ENCODE measurements at regions not wholly inside any gene's neighbourhood (a gene's known extent, or its start where the extent isn't known, plus 50 kb on each side); places are given as distances from the start of the nearest gene placed in this dataset.
"Not testable (repeated sequence)": the region's sequence is repeated elsewhere in the genome, so short reads cannot be mapped to it uniquely, and the experiment has no call there.

GRCh38 chr5:116876240-116876840 lies 301.7 kb upstream of the SEMA6A start:
- no peak overlapping the region for H3K4me3 ChIP-seq (ENCODE audit: low read depth in 1 of 3, low read length in 3 of 3)
- no peak for FAIRE-seq
- peaks cover 0 to 2% (median 0%) of the 10 kb centered on the region in 3 donors for H3K27me3 ChIP-seq (ENCODE audit: control insufficient read depth in 3 of 3, insufficient read depth in 3 of 3, low read length in 3 of 3)
- H3K36me3 ChIP-seq (ENCODE audit: control insufficient read depth in 3 of 3, insufficient read depth in 2 of 3, low read depth in 1 of 3, low read length in 3 of 3): no peaks in the 10 kb centered on the region
- no peaks in the 10 kb centered on the region for H3K4me1 ChIP-seq (ENCODE audit: control insufficient read depth in 3 of 3, insufficient read depth in 2 of 3, low read depth in 1 of 3, low read length in 2 of 3)
- peaks cover 1 to 3% of the 10 kb centered on the region in 2 donors for H3K9me3 ChIP-seq (ENCODE audit: control insufficient read depth in 2 of 2, insufficient read depth in 1 of 2, low read depth in 1 of 2, low read length in 1 of 2)
- 71 to 86% (median 81%) methylated on average over 3 of the region's 3 CpGs for WGBS, 3 donors
- no peak for DNase-seq
- no peak overlapping the region for H3K27ac ChIP-seq (ENCODE audit: low read depth in 1 of 3, low read length in 2 of 3)

DNA sequence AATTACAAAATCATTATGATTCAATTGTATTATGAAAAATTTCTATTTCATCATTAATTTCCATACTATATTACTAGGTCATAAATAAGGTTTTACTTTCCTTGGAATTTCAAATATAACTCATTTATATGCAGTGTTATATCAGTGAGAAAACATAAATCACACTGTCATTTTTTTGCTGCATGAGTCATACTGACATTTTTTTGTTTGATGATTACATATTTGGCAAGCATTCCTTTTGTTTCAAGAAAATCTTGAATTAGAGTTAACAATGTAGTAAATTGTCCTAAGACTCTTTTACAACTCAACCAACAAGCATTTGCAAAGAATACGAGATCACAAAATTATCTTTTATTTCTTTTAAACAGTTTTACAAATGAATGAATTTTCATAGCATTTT lies 298.4 kb upstream of the SEMA6A start:
- FAIRE-seq: no peak
- DNase-seq: no peak
- 40 to 69% (median 52%) methylated on average over 1 of the region's 1 CpG for WGBS, 3 donors
- Histone ChIP-seq H3K4me3 (ENCODE audit: low read depth in 1 of 3, low read length in 3 of 3) (no peak overlapping the region), H3K27me3 (ENCODE audit: control insufficient read depth in 3 of 3, insufficient read depth in 3 of 3, low read length in 3 of 3) (peaks cover 0 to 4% (median 0%) of the 10 kb centered on the region in 3 donors), H3K36me3 (ENCODE audit: control insufficient read depth in 3 of 3, insufficient read depth in 2 of 3, low read depth in 1 of 3, low read length in 3 of 3) (no peaks in the 10 kb centered on the region), H3K27ac (ENCODE audit: low read depth in 1 of 3, low read length in 2 of 3) (no peak overlapping the region), H3K4me1 (ENCODE audit: control insufficient read depth in 3 of 3, insufficient read depth in 2 of 3, low read depth in 1 of 3, low read length in 2 of 3) (no peaks in the 10 kb centered on the region), H3K9me3 (ENCODE audit: control insufficient read depth in 2 of 2, insufficient read depth in 1 of 2, low read depth in 1 of 2, low read length in 1 of 2) (peaks cover 0 to 9% of the 10 kb centered on the region in 2 donors)

DNA sequence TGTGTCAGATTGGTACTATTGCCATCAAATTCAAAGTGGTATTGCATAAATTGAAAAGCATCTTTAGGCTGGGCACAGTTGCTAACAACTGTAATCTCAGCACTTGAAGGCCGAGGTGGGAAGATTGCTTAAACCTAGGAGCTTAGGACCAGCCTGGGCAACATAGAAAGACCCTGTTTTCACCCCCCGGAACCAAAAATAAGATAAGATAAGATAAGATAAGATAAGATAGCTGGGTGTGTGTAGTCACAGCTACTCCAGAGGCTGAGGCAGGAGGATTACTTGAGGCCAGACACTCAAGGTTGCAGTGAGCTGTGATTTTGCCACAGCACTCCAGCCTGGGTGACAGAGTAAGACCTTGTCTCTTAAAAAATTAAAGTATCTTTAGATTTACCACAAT lies 297.9 kb upstream of the SEMA6A start:
- no peak overlapping the region for H3K27ac ChIP-seq (ENCODE audit: low read depth in 1 of 3, low read length in 2 of 3)
- DNase-seq (no peak), FAIRE-seq (no peak)
- peaks cover 0 to 9% of the 10 kb centered on the region in 2 donors for H3K9me3 ChIP-seq (ENCODE audit: control insufficient read depth in 2 of 2, insufficient read depth in 1 of 2, low read depth in 1 of 2, low read length in 1 of 2)
- no peaks in the 10 kb centered on the region for H3K36me3 ChIP-seq (ENCODE audit: control insufficient read depth in 3 of 3, insufficient read depth in 2 of 3, low read depth in 1 of 3, low read length in 3 of 3)
- H3K4me1 ChIP-seq (ENCODE audit: control insufficient read depth in 3 of 3, insufficient read depth in 2 of 3, low read depth in 1 of 3, low read length in 2 of 3): no peaks in the 10 kb centered on the region
- H3K27me3 ChIP-seq (ENCODE audit: control insufficient read depth in 3 of 3, insufficient read depth in 3 of 3, low read length in 3 of 3): peaks cover 0 to 4% (median 0%) of the 10 kb centered on the region in 3 donors
- no peak overlapping the region for H3K4me3 ChIP-seq (ENCODE audit: low read depth in 1 of 3, low read length in 3 of 3)
- 62 to 75% (median 75%) methylated on average over 2 of the region's 2 CpGs for WGBS, 3 donors

GRCh38 chr5:116867825-116868224 lies 293.2 kb upstream of the SEMA6A start:
- not testable (repeated sequence) for H3K9me3 ChIP-seq (ENCODE audit: control insufficient read depth in 2 of 2, insufficient read depth in 1 of 2, low read depth in 1 of 2, low read length in 1 of 2); FAIRE-seq; H3K27ac ChIP-seq (ENCODE audit: low read depth in 1 of 3, low read length in 2 of 3); DNase-seq; H3K36me3 ChIP-seq (ENCODE audit: control insufficient read depth in 3 of 3, insufficient read depth in 2 of 3, low read depth in 1 of 3, low read length in 3 of 3); H3K4me1 ChIP-seq (ENCODE audit: control insufficient read depth in 3 of 3, insufficient read depth in 2 of 3, low read depth in 1 of 3, low read length in 2 of 3); H3K4me3 ChIP-seq (ENCODE audit: low read depth in 1 of 3, low read length in 3 of 3)
- H3K27me3 ChIP-seq (ENCODE audit: control insufficient read depth in 3 of 3, insufficient read depth in 3 of 3, low read length in 3 of 3): peaks cover 0 to 13% (median 0%) of the 10 kb centered on the region in 3 donors
- WGBS, 3 donors: 84 to 93% (median 90%) methylated on average over 6 of the region's 6 CpGs

- H3K9me3 ChIP-seq (ENCODE audit: control insufficient read depth in 2 of 2, insufficient read depth in 1 of 2, low read depth in 1 of 2, low read length in 1 of 2): peaks cover 0 to 6% of the 10 kb centered on the region in 2 donors
- no peak for DNase-seq
- H3K36me3 ChIP-seq (ENCODE audit: control insufficient read depth in 3 of 3, insufficient read depth in 2 of 3, low read depth in 1 of 3, low read length in 3 of 3): no peaks in the 10 kb centered on the region
- H3K27me3 ChIP-seq (ENCODE audit: control insufficient read depth in 3 of 3, insufficient read depth in 3 of 3, low read length in 3 of 3): peaks cover 0 to 11% (median 0%) of the 10 kb centered on the region in 3 donors
- no peak overlapping the region for H3K4me3 ChIP-seq (ENCODE audit: low read depth in 1 of 3, low read length in 3 of 3)
- no peaks in the 10 kb centered on the region for H3K4me1 ChIP-seq (ENCODE audit: control insufficient read depth in 3 of 3, insufficient read depth in 2 of 3, low read depth in 1 of 3, low read length in 2 of 3)
- WGBS, 3 donors: 69 to 75% (median 71%) methylated on average over 2 of the region's 2 CpGs
- no peak overlapping the region for H3K27ac ChIP-seq (ENCODE audit: low read depth in 1 of 3, low read length in 2 of 3)
- FAIRE-seq: no peak
Observed at GRCh38 chr5:116865651-116866050, 291.0 kb upstream of the SEMA6A start.

- no peak overlapping the region for H3K4me3 ChIP-seq (ENCODE audit: low read depth in 1 of 3, low read length in 3 of 3)
- no peak for FAIRE-seq
Observed at GRCh38 chr5:116864838-116865190, 290.2 kb upstream of the SEMA6A start.

DNA sequence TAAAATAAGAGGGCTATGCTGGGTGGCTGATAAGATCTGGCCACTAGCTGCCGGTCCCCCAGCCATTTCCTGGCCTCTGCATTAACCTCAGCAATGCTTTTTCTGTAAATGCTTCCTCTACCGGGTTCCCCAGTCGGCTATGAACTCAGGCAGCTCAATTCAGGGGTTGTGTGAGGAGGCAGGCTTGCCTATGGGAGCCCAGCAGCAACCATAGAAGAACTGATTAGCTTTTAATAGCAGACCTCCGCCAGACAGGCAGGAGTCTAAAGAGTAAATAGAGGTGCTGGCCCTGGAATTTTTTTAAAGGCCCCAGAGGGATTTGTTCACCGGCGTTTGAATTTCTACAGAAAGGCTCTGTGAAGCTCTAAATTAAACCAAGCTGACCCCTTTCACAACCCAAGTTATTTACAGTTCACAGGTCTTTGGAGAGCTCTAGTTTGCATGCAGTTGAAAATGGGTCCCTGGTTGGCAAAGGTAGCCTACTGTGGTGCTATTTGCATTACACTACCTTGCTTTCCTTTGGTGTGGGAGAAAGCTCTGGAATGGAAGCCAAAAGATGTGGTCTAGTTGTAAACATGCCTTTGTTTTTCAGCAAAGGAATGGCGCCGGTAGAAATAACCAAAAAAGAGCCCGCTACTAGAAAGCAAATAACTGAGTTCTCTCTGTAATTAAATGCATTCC lies 289.7 kb upstream of the SEMA6A start:
- no peaks in the 10 kb centered on the region for H3K36me3 ChIP-seq (ENCODE audit: control insufficient read depth in 3 of 3, insufficient read depth in 2 of 3, low read depth in 1 of 3, low read length in 3 of 3)
- H3K27me3 ChIP-seq (ENCODE audit: control insufficient read depth in 3 of 3, insufficient read depth in 3 of 3, low read length in 3 of 3): peaks cover 0 to 11% (median 0%) of the 10 kb centered on the region in 3 donors
- no peak overlapping the region for H3K27ac ChIP-seq (ENCODE audit: low read depth in 1 of 3, low read length in 2 of 3)
- peaks cover 0 to 3% of the 10 kb centered on the region in 2 donors for H3K9me3 ChIP-seq (ENCODE audit: control insufficient read depth in 2 of 2, insufficient read depth in 1 of 2, low read depth in 1 of 2, low read length in 1 of 2)
- H3K4me1 ChIP-seq (ENCODE audit: control insufficient read depth in 3 of 3, insufficient read depth in 2 of 3, low read depth in 1 of 3, low read length in 2 of 3): no peaks in the 10 kb centered on the region
- H3K4me3 ChIP-seq (ENCODE audit: low read depth in 1 of 3, low read length in 3 of 3): no peak overlapping the region
- DNase-seq (no peak), FAIRE-seq (no peak)
- 58 to 72% (median 60%) methylated on average over 9 of the region's 9 CpGs for WGBS, 3 donors

More at GRCh38 chr5:116864838-116865190, 290.2 kb upstream of the SEMA6A start:
- Histone ChIP-seq H3K27me3 (ENCODE audit: control insufficient read depth in 3 of 3, insufficient read depth in 3 of 3, low read length in 3 of 3) (peaks cover 0 to 11% (median 0%) of the 10 kb centered on the region in 3 donors), H3K9me3 (ENCODE audit: control insufficient read depth in 2 of 2, insufficient read depth in 1 of 2, low read depth in 1 of 2, low read length in 1 of 2) (peaks cover 0 to 6% of the 10 kb centered on the region in 2 donors), H3K36me3 (ENCODE audit: control insufficient read depth in 3 of 3, insufficient read depth in 2 of 3, low read depth in 1 of 3, low read length in 3 of 3) (no peaks in the 10 kb centered on the region), H3K4me1 (ENCODE audit: control insufficient read depth in 3 of 3, insufficient read depth in 2 of 3, low read depth in 1 of 3, low read length in 2 of 3) (no peaks in the 10 kb centered on the region), H3K27ac (ENCODE audit: low read depth in 1 of 3, low read length in 2 of 3) (no peak overlapping the region)
- DNase-seq: no peak

GRCh38 chr5:116862632-116863455 lies 288.2 kb upstream of the SEMA6A start:
- no peaks in the 10 kb centered on the region for H3K9me3 ChIP-seq (ENCODE audit: control insufficient read depth in 2 of 2, insufficient read depth in 1 of 2, low read depth in 1 of 2, low read length in 1 of 2)
- no peak for FAIRE-seq
- H3K36me3 ChIP-seq (ENCODE audit: control insufficient read depth in 3 of 3, insufficient read depth in 2 of 3, low read depth in 1 of 3, low read length in 3 of 3): no peaks in the 10 kb centered on the region
- no peak overlapping the region for H3K27ac ChIP-seq (ENCODE audit: low read depth in 1 of 3, low read length in 2 of 3)
- 64 to 69% (median 66%) methylated on average over 10 of the region's 10 CpGs for WGBS, 3 donors
- H3K27me3 ChIP-seq (ENCODE audit: control insufficient read depth in 3 of 3, insufficient read depth in 3 of 3, low read length in 3 of 3): peaks cover 0 to 11% (median 0%) of the 10 kb centered on the region in 3 donors
- no peak overlapping the region for H3K4me3 ChIP-seq (ENCODE audit: low read depth in 1 of 3, low read length in 3 of 3)
- H3K4me1 ChIP-seq (ENCODE audit: control insufficient read depth in 3 of 3, insufficient read depth in 2 of 3, low read depth in 1 of 3, low read length in 2 of 3): no peaks in the 10 kb centered on the region
- no peak for DNase-seq
